ENCODE measurements at regions not wholly inside any gene's neighbourhood (a gene's known extent, or its start where the extent isn't known, plus 50 kb on each side); places are given as distances from the start of the nearest gene placed in this dataset.

- TF ChIP-seq CTCF (IDR thresholded peaks at IDR 0.05; ENCODE audit: low read depth, low read length) (no peak), EZH2phosphoT487 (IDR thresholded peaks at IDR 0.05; ENCODE audit: low read depth) (no peak)
Measured at GRCh38 chr13:64041296-64041695, 2625.6 kb upstream of the PCDH20 start.
